ENCODE measurements at regions not wholly inside any gene's neighbourhood (a gene's known extent, or its start where the extent isn't known, plus 50 kb on each side); places are given as distances from the start of the nearest gene placed in this dataset.

DNA sequence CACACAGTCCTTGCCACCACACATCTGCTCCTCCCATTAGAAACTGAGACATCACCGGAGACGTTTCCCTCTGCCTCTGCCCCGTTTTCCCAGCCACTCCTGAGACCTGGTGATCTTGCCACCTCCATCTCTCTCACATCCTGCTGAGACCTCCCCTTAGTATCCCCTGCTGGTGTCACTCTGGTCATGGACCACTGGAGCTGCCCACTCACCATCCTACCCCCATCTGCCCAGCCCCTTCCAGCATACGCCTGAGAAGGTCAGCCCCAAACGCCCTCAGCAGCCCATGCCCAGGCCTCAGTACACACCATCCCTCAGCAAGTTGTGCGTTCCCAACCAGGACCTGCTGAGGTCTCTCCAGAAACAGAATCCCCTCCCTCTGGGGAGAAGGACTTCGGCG lies 64.3 kb downstream of the SHANK2 start:
- TF ChIP-seq, protein P1, sequence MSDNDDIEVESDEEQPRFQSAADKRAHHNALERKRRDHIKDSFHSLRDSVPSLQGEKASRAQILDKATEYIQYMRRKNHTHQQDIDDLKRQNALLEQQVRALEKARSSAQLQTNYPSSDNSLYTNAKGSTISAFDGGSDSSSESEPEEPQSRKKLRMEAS (IDR thresholded peaks at IDR 0.05; ENCODE audit: low read depth, low read length), result no peak
- TF ChIP-seq POLR2A (IDR thresholded peaks at IDR 0.05; ENCODE audit: extremely low read depth, insufficient read length), result no peak
- H3K4me3 ChIP-seq (ENCODE audit: low read depth, low read length), result no peak overlapping the region
- DNase-seq (ENCODE audit: low read depth), result no peak

DNA sequence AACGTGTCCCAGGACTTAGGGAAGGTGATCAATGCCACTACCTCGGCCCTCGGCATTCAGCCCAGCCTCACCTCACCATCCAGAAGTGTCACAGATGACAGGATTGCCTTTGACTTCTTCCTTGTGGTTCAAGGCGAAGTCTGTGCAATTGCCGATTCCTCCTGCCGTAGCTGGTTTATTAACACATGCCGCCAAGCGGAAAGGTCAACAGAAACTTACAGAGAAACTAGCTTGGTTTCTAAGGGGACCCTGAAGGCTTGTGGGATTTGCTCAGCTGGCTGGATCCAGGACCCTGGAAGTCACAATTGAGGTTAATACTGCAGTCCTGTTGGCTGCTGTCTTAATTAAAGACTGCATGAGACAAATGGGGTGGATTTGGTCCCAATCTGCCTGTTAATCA lies 65.6 kb downstream of the SHANK2 start:
- TF ChIP-seq, protein P1 (IDR thresholded peaks at IDR 0.05; ENCODE audit: low read depth, low read length), result no peak
- TF ChIP-seq POLR2A (IDR thresholded peaks at IDR 0.05; ENCODE audit: extremely low read depth, insufficient read length), result no peak
- TF ChIP-seq MYC (IDR thresholded peaks at IDR 0.05; ENCODE audit: low read depth, low read length), result no peak
- TF ChIP-seq, protein P2, sequence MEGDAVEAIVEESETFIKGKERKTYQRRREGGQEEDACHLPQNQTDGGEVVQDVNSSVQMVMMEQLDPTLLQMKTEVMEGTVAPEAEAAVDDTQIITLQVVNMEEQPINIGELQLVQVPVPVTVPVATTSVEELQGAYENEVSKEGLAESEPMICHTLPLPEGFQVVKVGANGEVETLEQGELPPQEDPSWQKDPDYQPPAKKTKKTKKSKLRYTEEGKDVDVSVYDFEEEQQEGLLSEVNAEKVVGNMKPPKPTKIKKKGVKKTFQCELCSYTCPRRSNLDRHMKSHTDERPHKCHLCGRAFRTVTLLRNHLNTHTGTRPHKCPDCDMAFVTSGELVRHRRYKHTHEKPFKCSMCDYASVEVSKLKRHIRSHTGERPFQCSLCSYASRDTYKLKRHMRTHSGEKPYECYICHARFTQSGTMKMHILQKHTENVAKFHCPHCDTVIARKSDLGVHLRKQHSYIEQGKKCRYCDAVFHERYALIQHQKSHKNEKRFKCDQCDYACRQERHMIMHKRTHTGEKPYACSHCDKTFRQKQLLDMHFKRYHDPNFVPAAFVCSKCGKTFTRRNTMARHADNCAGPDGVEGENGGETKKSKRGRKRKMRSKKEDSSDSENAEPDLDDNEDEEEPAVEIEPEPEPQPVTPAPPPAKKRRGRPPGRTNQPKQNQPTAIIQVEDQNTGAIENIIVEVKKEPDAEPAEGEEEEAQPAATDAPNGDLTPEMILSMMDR (IDR thresholded peaks at IDR 0.05; ENCODE audit: low read depth, low read length), result no peak
- no peak overlapping the region for H3K4me3 ChIP-seq (ENCODE audit: low read depth, low read length)
- no peak for DNase-seq (ENCODE audit: low read depth)

GRCh38 chr11:71185411-71185810 lies 67.0 kb downstream of the SHANK2 start:
- DNase-seq (ENCODE audit: low read depth), result no peak
- H3K4me3 ChIP-seq (ENCODE audit: low read depth, low read length), result no peak overlapping the region
- no peak for TF ChIP-seq POLR2A (IDR thresholded peaks at IDR 0.05; ENCODE audit: extremely low read depth, insufficient read length)
- TF ChIP-seq, protein P1 (IDR thresholded peaks at IDR 0.05; ENCODE audit: low read depth, low read length), result no peak
- TF ChIP-seq, protein P2 (IDR thresholded peaks at IDR 0.05; ENCODE audit: low read depth, low read length), result no peak
- no peak for TF ChIP-seq MYC (IDR thresholded peaks at IDR 0.05; ENCODE audit: low read depth, low read length)

GRCh38 chr11:71184421-71185210 lies 67.8 kb downstream of the SHANK2 start:
- TF ChIP-seq MYC (IDR thresholded peaks at IDR 0.05; ENCODE audit: low read depth, low read length), result no peak
- no peak for TF ChIP-seq POLR2A (IDR thresholded peaks at IDR 0.05; ENCODE audit: extremely low read depth, insufficient read length)
- TF ChIP-seq, protein P1 (IDR thresholded peaks at IDR 0.05; ENCODE audit: low read depth, low read length), result no peak
- TF ChIP-seq, protein P2 (IDR thresholded peaks at IDR 0.05; ENCODE audit: low read depth, low read length), result no peak
- no peak overlapping the region for H3K4me3 ChIP-seq (ENCODE audit: low read depth, low read length)
- DNase-seq (ENCODE audit: low read depth), result no peak

- DNase-seq (ENCODE audit: low read depth), result no peak
- TF ChIP-seq, protein P1 (IDR thresholded peaks at IDR 0.05; ENCODE audit: low read depth, low read length), result no peak
- TF ChIP-seq POLR2A (IDR thresholded peaks at IDR 0.05; ENCODE audit: extremely low read depth, insufficient read length) (no peak), MYC (IDR thresholded peaks at IDR 0.05; ENCODE audit: low read depth, low read length) (no peak)
- TF ChIP-seq, protein P2 (IDR thresholded peaks at IDR 0.05; ENCODE audit: low read depth, low read length), result no peak
- H3K4me3 ChIP-seq (ENCODE audit: low read depth, low read length), result no peak overlapping the region
Observed at GRCh38 chr11:71183878-71184277, 68.5 kb downstream of the SHANK2 start.

All from NB4 (cell line).